HCT116 (cell line): ENCODE measurements at regions not wholly inside any gene's neighbourhood (a gene's known extent, or its start where the extent isn't known, plus 50 kb on each side); places are given as distances from the start of the nearest gene placed in this dataset.

ENCODE experiments used
- ATF3 ChIP-seq: IDR thresholded peaks from 2 replicates; pipeline ENCODE4 v1.6.1; 2012
- JUND ChIP-seq: IDR thresholded peaks from 2 replicates; pipeline ENCODE4 v1.6.1; 2012
- RAD21 ChIP-seq: IDR thresholded peaks from 2 replicates; pipeline ENCODE4 v1.6.1; 2012; ENCODE audit warnings: low read depth, mild to moderate bottlenecking
- YY1 ChIP-seq: IDR thresholded peaks from 2 replicates; pipeline ENCODE4 v1.6.1; 2011; ENCODE audit warnings: low read length, low read depth, moderate library complexity, mild to moderate bottlenecking; ENCODE audit not compliant: insufficient replicate concordance; ENCODE audit errors: extremely low read depth
- TF ChIP-seq, protein P1 (sequence below), 3 experiments: fragments of 200-600 bp in 1 of 3; sonication (generic) in 1 of 3; IDR thresholded peaks in 2 of 3; conservative IDR thresholded peaks in 1 of 3; 2 replicates each; pipeline ENCODE4 v1.5.1; 2012 to 2017; ENCODE audit warnings: low read depth in 2 of 3, low read length in 2 of 3, antibody characterized with exemption in 1 of 3, borderline replicate concordance in 1 of 3, control low read depth in 1 of 3, mild to moderate bottlenecking in 1 of 3, mixed read lengths in 1 of 3, mixed run types in 1 of 3, moderate library complexity in 1 of 3; ENCODE audit not compliant: insufficient read depth in 1 of 3
- TF ChIP-seq, protein P2 (sequence below): IDR thresholded peaks from 2 replicates; pipeline ENCODE4 v1.6.1; 2012

DNA sequence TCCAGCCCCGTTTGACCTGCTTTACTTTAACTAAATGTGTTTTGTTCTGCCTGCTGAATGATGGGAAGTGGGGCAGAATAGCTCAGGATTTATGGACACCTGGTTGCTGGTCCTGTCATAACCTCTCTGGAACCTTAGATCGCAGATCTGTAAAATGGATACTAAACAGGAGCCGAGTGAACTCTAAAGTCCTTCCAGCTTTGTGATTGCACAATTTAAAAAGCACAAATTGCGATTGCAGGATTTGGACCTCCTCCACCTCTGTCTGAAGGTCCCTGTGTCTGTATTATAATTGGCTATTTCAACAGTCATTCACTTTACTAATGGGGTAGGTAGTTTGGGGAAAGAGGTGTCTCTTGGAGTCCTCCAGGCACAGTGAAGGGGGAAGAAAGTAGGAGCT, 220.4 kb downstream of the LY86 start:
- TF ChIP-seq, protein P1, sequence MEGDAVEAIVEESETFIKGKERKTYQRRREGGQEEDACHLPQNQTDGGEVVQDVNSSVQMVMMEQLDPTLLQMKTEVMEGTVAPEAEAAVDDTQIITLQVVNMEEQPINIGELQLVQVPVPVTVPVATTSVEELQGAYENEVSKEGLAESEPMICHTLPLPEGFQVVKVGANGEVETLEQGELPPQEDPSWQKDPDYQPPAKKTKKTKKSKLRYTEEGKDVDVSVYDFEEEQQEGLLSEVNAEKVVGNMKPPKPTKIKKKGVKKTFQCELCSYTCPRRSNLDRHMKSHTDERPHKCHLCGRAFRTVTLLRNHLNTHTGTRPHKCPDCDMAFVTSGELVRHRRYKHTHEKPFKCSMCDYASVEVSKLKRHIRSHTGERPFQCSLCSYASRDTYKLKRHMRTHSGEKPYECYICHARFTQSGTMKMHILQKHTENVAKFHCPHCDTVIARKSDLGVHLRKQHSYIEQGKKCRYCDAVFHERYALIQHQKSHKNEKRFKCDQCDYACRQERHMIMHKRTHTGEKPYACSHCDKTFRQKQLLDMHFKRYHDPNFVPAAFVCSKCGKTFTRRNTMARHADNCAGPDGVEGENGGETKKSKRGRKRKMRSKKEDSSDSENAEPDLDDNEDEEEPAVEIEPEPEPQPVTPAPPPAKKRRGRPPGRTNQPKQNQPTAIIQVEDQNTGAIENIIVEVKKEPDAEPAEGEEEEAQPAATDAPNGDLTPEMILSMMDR (IDR thresholded peaks at IDR 0.05 in 2 of 3, conservative IDR thresholded peaks at IDR 0.05 in 1 of 3; ENCODE audit: borderline replicate concordance in 1 of 3, insufficient read depth in 1 of 3, low read depth in 2 of 3, low read length in 2 of 3) = no peak
- TF ChIP-seq, protein P2, sequence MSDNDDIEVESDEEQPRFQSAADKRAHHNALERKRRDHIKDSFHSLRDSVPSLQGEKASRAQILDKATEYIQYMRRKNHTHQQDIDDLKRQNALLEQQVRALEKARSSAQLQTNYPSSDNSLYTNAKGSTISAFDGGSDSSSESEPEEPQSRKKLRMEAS = no peak
- TF ChIP-seq JUND (no peak), RAD21 (no peak), YY1 (no peak), ATF3 (no peak)
